H1 (cell line): ENCODE measurements at regions not wholly inside any gene's neighbourhood (a gene's known extent, or its start where the extent isn't known, plus 50 kb on each side); places are given as distances from the start of the nearest gene placed in this dataset.

Experiments
- CTCF ChIA-PET: fragments of 300-600 bp; sonication (Branson Sonifier 250); formaldehyde crosslinking; loops from one replicate; lab custom pipeline; 2021; ENCODE audit not compliant: partially characterized antibody; lab: Charles Lee
- POLR2A ChIA-PET: fragments of 300-600 bp; sonication (Branson Sonifier 250); formaldehyde crosslinking; loops from one replicate; lab custom pipeline; 2021; ENCODE audit warnings: inconsistent platforms; ENCODE audit not compliant: partially characterized antibody; lab: Charles Lee
- DNase-seq, 2 experiments: peaks; one replicate each; pipeline versions ENCODE4 v3.0.0 to v3.0.0-alpha.2; 2010 to 2022; ENCODE audit warnings: low spot score in 2 of 2, low read depth in 1 of 2, mixed read lengths in 1 of 2
- FAIRE-seq: peaks from 2 replicates; lab custom pipeline; 2011; peaks lifted over from hg19 to GRCh38; lab: Jason Lieb, UNC
- H2AFZ ChIP-seq: 2 replicates; pipeline ENCODE4 v1.8.1; 2012; ENCODE audit warnings: low read length, inconsistent platforms
- H2AK5ac ChIP-seq: 2 replicates; pipeline ENCODE4 v1.6.1; 2013; ENCODE audit warnings: low read depth, low read length
- H2BK120ac ChIP-seq: replicated peaks from 2 replicates; pipeline ENCODE3; 2013; ENCODE audit warnings: low read depth, low read length, inconsistent platforms
- H2BK12ac ChIP-seq: 2 replicates; pipeline ENCODE4 v1.6.1; 2013; ENCODE audit warnings: low read depth, low read length
- H2BK15ac ChIP-seq: 2 replicates; pipeline ENCODE4 v1.6.1; 2013; ENCODE audit warnings: low read length
- H2BK20ac ChIP-seq: 2 replicates; pipeline ENCODE4 v1.6.1; 2013; ENCODE audit warnings: low read length
- H2BK5ac ChIP-seq: 2 replicates; pipeline ENCODE4 v1.6.1; 2013; ENCODE audit warnings: low read depth, low read length
- H3K14ac ChIP-seq: 2 replicates; pipeline ENCODE4 v1.6.1; 2013; ENCODE audit warnings: inconsistent platforms; ENCODE audit not compliant: insufficient read length
- H3K18ac ChIP-seq: 2 replicates; pipeline ENCODE4 v1.6.1; 2013; ENCODE audit warnings: low read length; ENCODE audit errors: extremely low read depth
- H3K23ac ChIP-seq: 2 replicates; pipeline ENCODE4 v1.6.1; 2013; ENCODE audit warnings: inconsistent platforms; ENCODE audit not compliant: insufficient read length
- H3K23me2 ChIP-seq: 2 replicates; pipeline ENCODE4 v1.6.1; 2013; ENCODE audit warnings: low read depth, low read length
- H3K27ac ChIP-seq: 2 replicates; pipeline ENCODE4 v1.6.1; 2011; ENCODE audit warnings: low read depth, low read length, inconsistent platforms
- H3K27me3 ChIP-seq, 4 experiments: replicated peaks in 1 of 4; 1 replicate in 1 of 4; 2 replicates in 3 of 4; pipeline versions ENCODE4 v1.6.1 to v1.8.1; 2011 to 2013; ENCODE audit warnings: low read length in 3 of 4, mild to moderate bottlenecking in 3 of 4, inconsistent platforms in 2 of 4, mixed read lengths in 2 of 4, moderate library complexity in 1 of 4; ENCODE audit not compliant: control insufficient read depth in 3 of 4, insufficient read depth in 3 of 4; ENCODE audit errors: extremely low read depth in 1 of 4
- H3K36me3 ChIP-seq, 4 experiments: 2 replicates each; pipeline versions ENCODE4 v1.6.1 to v1.8.1; 2011 to 2013; ENCODE audit warnings: mild to moderate bottlenecking in 4 of 4, low read length in 3 of 4, moderate library complexity in 2 of 4, control low read depth in 1 of 4, inconsistent platforms in 1 of 4; ENCODE audit not compliant: insufficient read depth in 4 of 4, control insufficient read depth in 2 of 4
- H3K4ac ChIP-seq: replicated peaks from 2 replicates; pipeline ENCODE3; 2013; ENCODE audit warnings: low read length, low read depth, mixed read lengths, inconsistent platforms; ENCODE audit not compliant: insufficient read length
- H3K4me1 ChIP-seq, 4 experiments: replicated peaks in 1 of 4; 1 replicate in 1 of 4; 2 replicates in 3 of 4; pipeline versions ENCODE4 v1.6.1 to v1.8.1; 2011 to 2013; ENCODE audit warnings: low read length in 3 of 4, inconsistent platforms in 2 of 4, mixed read lengths in 1 of 4; ENCODE audit not compliant: insufficient read depth in 4 of 4, control insufficient read depth in 3 of 4
- H3K4me2 ChIP-seq, 2 experiments: 2 replicates each; pipeline versions ENCODE4 v1.6.1 to v1.8.1; 2011 to 2013; ENCODE audit warnings: low read depth in 2 of 2, low read length in 2 of 2, control low read depth in 1 of 2, inconsistent platforms in 1 of 2, mild to moderate bottlenecking in 1 of 2; ENCODE audit not compliant: insufficient read depth in 1 of 2
- H3K4me3 ChIP-seq, 4 experiments: fragments of 200-600, 300-600 bp in 1 of 4; sonication (generic), shearing (Covaris generic), sonication (Bioruptor Twin) in 1 of 4; 2 replicates each; pipeline versions ENCODE4 v1.5.1 to v1.8.1; 2011 to 2016; ENCODE audit warnings: low read length in 4 of 4, low read depth in 3 of 4, control low read depth in 2 of 4, inconsistent platforms in 2 of 4, mild to moderate bottlenecking in 2 of 4, mixed read lengths in 1 of 4, moderate library complexity in 1 of 4; ENCODE audit not compliant: insufficient read depth in 2 of 4; ENCODE audit errors: extremely low read depth in 1 of 4
- H3K56ac ChIP-seq: replicated peaks from 2 replicates; pipeline ENCODE3; 2013; ENCODE audit warnings: low read depth, mild to moderate bottlenecking, mixed read lengths, low read length, inconsistent platforms; ENCODE audit not compliant: insufficient read length
- H3K79me1 ChIP-seq: 2 replicates; pipeline ENCODE4 v1.6.1; 2013; ENCODE audit warnings: low read depth, low read length, control low read depth
- H3K79me2 ChIP-seq, 2 experiments: 2 replicates each; pipeline versions ENCODE4 v1.6.1 to v1.8.1; 2012 to 2013; ENCODE audit warnings: low read length in 2 of 2, mild to moderate bottlenecking in 2 of 2, inconsistent platforms in 1 of 2; ENCODE audit not compliant: insufficient read depth in 2 of 2, control insufficient read depth in 1 of 2
- H3K9ac ChIP-seq, 4 experiments: replicated peaks in 1 of 4; 1 replicate in 1 of 4; 2 replicates in 3 of 4; pipeline versions ENCODE4 v1.6.1 to v1.8.1; 2011 to 2013; ENCODE audit warnings: low read depth in 3 of 4, low read length in 3 of 4, control low read depth in 2 of 4, mild to moderate bottlenecking in 2 of 4, moderate library complexity in 2 of 4, inconsistent platforms in 1 of 4; ENCODE audit errors: extremely low read depth in 1 of 4
- H3K9me3 ChIP-seq, 2 experiments: 2 replicates each; pipeline versions ENCODE4 v1.6.1 to v1.8.1; 2012 to 2013; ENCODE audit warnings: mild to moderate bottlenecking in 2 of 2, moderate library complexity in 2 of 2, control low read depth in 1 of 2, inconsistent platforms in 1 of 2, low read depth in 1 of 2, low read length in 1 of 2, mixed read lengths in 1 of 2; ENCODE audit not compliant: insufficient read depth in 2 of 2
- H4K20me1 ChIP-seq, 2 experiments: replicated peaks in 1 of 2; 2 replicates each; pipeline versions ENCODE3 to v1.8.1; 2011 to 2013; ENCODE audit warnings: inconsistent platforms in 2 of 2, low read length in 2 of 2, mild to moderate bottlenecking in 1 of 2; ENCODE audit not compliant: insufficient read depth in 2 of 2, control insufficient read depth in 1 of 2
- H4K5ac ChIP-seq: 2 replicates; pipeline ENCODE4 v1.6.1; 2013; ENCODE audit warnings: low read length, low read depth, mixed read lengths, inconsistent platforms; ENCODE audit not compliant: insufficient read length
- H4K8ac ChIP-seq: 2 replicates; pipeline ENCODE4 v1.8.0; 2013; ENCODE audit warnings: mild to moderate bottlenecking, moderate library complexity, low read length, inconsistent platforms; ENCODE audit not compliant: insufficient read depth; ENCODE audit errors: extremely low read depth
- H4K91ac ChIP-seq: replicated peaks from 2 replicates; pipeline ENCODE3; 2013; ENCODE audit warnings: low read length, mixed read lengths, inconsistent platforms; ENCODE audit not compliant: insufficient read length
- ATF2 ChIP-seq: IDR thresholded peaks from 2 replicates; pipeline ENCODE4 v1.6.1; 2012; ENCODE audit warnings: low read length, inconsistent platforms
- CHD2 ChIP-seq: IDR thresholded peaks from 2 replicates; pipeline ENCODE4 v1.6.1; 2012; ENCODE audit warnings: low read length, improper control_type of control experiment
- CTCF ChIP-seq, 3 experiments: IDR thresholded peaks; 1 replicate in 2 of 3; 2 replicates in 1 of 3; pipeline versions ENCODE4 v1.5.1 to v1.6.1; 2011; ENCODE audit warnings: low read length in 3 of 3, mild to moderate bottlenecking in 3 of 3, inconsistent platforms in 2 of 3, low read depth in 1 of 3, moderate library complexity in 1 of 3; ENCODE audit not compliant: insufficient read depth in 1 of 3; ENCODE audit errors: control extremely low read depth in 1 of 3
- EGR1 ChIP-seq: IDR thresholded peaks from 2 replicates; pipeline ENCODE4 v1.6.1; 2011; ENCODE audit warnings: low read depth, low read length, borderline replicate concordance
- HDAC2 ChIP-seq, 2 experiments: fragments of 300-600 bp in 1 of 2; sonication (generic) in 1 of 2; IDR thresholded peaks; 2 replicates each; pipeline ENCODE4 v1.6.1; 2011 to 2012; ENCODE audit warnings: low read depth in 2 of 2, low read length in 2 of 2, mild to moderate bottlenecking in 2 of 2, moderate library complexity in 2 of 2, borderline replicate concordance in 1 of 2, inconsistent platforms in 1 of 2
- RAD21 ChIP-seq, 2 experiments: IDR thresholded peaks in 1 of 2; conservative IDR thresholded peaks in 1 of 2; 2 replicates each; pipeline ENCODE4 v1.6.1; 2011; ENCODE audit warnings: low read depth in 2 of 2, low read length in 2 of 2, improper control_type of control experiment in 1 of 2, inconsistent platforms in 1 of 2, mild to moderate bottlenecking in 1 of 2, moderate library complexity in 1 of 2
- RNF2 ChIP-seq: fragments of 200-900, 300-1000 bp; sonication (generic); IDR thresholded peaks from 2 replicates; pipeline ENCODE4 v1.7.1; 2016; ENCODE audit warnings: borderline replicate concordance, low read depth, mild to moderate bottlenecking, antibody characterized with exemption, low read length; ENCODE audit not compliant: poor library complexity, severe bottlenecking; ENCODE audit errors: missing control alignments
- SP4 ChIP-seq: IDR thresholded peaks from 2 replicates; pipeline ENCODE4 v1.6.1; 2012; ENCODE audit warnings: low read length, inconsistent platforms
- TAF1 ChIP-seq: IDR thresholded peaks from 2 replicates; pipeline ENCODE4 v1.6.1; 2011; ENCODE audit warnings: mild to moderate bottlenecking, low read depth, low read length
- WGBS, 2 experiments: shearing (Covaris generic) in 1 of 2; methylation state at CpG; one replicate each; pipeline versions ENCODE4 v1.1.6 to v1.1.7; 2013 to 2015; ENCODE audit warnings: low lambda C conversion rate in 2 of 2, mixed read lengths in 2 of 2, inconsistent platforms in 1 of 2, low coverage in 1 of 2, missing lambda C conversion rate in 1 of 2; ENCODE audit not compliant: insufficient replicate concordance in 2 of 2, insufficient coverage in 1 of 2, insufficient read length in 1 of 2; ENCODE audit errors: extremely low coverage in 1 of 2, missing lambda C conversion rate in 1 of 2; 5-methylcytosine and 5-hydroxymethylcytosine counted together

GRCh38 chr14:43587183-43587582 lies 919.9 kb downstream of the FSCB start:
- FAIRE-seq, result no peak
- Histone ChIP-seq H3K27ac (no peak overlapping the region), H3K9me3 (0 out of 4 replicates have a peak, but pooled peaks cover 0 to 5% of the 10 kb centered on the region in 2 experiments), H3K18ac (no peak overlapping the region), H3K4me1 (peaks cover 0 to 4% (median 2%) of the 10 kb centered on the region in 4 experiments; a peak in 1 of 7 replicates), H4K5ac (no peak overlapping the region), H2BK12ac (no peak overlapping the region), H2BK15ac (no peak overlapping the region), H4K20me1 (no peaks in the 10 kb centered on the region), H2BK20ac (no peak overlapping the region), H3K36me3 (no peaks in the 10 kb centered on the region), H4K91ac (no peak overlapping the region), H3K27me3 (no peaks in the 10 kb centered on the region), H2BK5ac (no peak overlapping the region), H3K23me2 (no peaks in the 10 kb centered on the region), H3K14ac (no peak overlapping the region), H2BK120ac (no peak overlapping the region), H3K9ac (no peak overlapping the region), H2AK5ac (no peak overlapping the region), H3K23ac (no peak overlapping the region), H3K4me3 (no peak overlapping the region), H3K4ac (no peak overlapping the region), H4K8ac (no peak overlapping the region), H3K4me2 (no peak overlapping the region), H2AFZ (no peak overlapping the region), H3K56ac (no peak overlapping the region), H3K79me1 (no peaks in the 10 kb centered on the region), H3K79me2 (no peaks in the 10 kb centered on the region)
- 57% methylated on average over 3 of the region's 3 CpGs; no CpG with 5 or more reads in 1 of the 2 experiments for WGBS, 2 experiments
- no peak for DNase-seq
- POLR2A ChIA-PET, result no interaction called here
- CTCF ChIA-PET, result interaction anchor here (1.1 kb wide), 1 partner anchor 9 kb away, joined by 5 read pairs; no protein-coding TSS in a partner anchor
- no peak for TF ChIP-seq CTCF (IDR thresholded peaks at IDR 0.05; ENCODE audit: control extremely low read depth in 1 of 3, insufficient read depth in 1 of 3, low read depth in 1 of 3, low read length in 3 of 3)
- no peak for TF ChIP-seq CHD2
- no peak for TF ChIP-seq RAD21 (IDR thresholded peaks at IDR 0.05 in 1 of 2, conservative IDR thresholded peaks at IDR 0.05 in 1 of 2; ENCODE audit: low read depth in 2 of 2, low read length in 2 of 2)
- TF ChIP-seq TAF1, result no peak
- TF ChIP-seq RNF2, result no peak
- TF ChIP-seq EGR1, result no peak
- TF ChIP-seq ATF2, result no peak
- TF ChIP-seq HDAC2 (IDR thresholded peaks at IDR 0.05; ENCODE audit: borderline replicate concordance in 1 of 2, low read depth in 2 of 2, low read length in 2 of 2), result no peak
- no peak for TF ChIP-seq SP4
